ENCODE measurements at regions not wholly inside any gene's neighbourhood (a gene's known extent, or its start where the extent isn't known, plus 50 kb on each side); places are given as distances from the start of the nearest gene placed in this dataset.

- ChIA-PET CTCF (no interaction called here), POLR2A (no interaction called here)
- no peak overlapping the region for H3K27ac ChIP-seq (ENCODE audit: low read length)
- no TSS peak for BruUV-seq (replicated peaks)
- H3K4me3 ChIP-seq (ENCODE audit: low read depth in 2 of 2, low read length in 2 of 2): no peak overlapping the region
- H3K4me1 ChIP-seq (ENCODE audit: control insufficient read depth, insufficient read depth, low read length): no peaks in the 10 kb centered on the region
- in situ Hi-C loops (cut with HindIII; ENCODE audit: low pct_unique_long_range_greater_than_20kb, low sequenced_read_pairs) (no loop called here), intact Hi-C loops (cut with micrococcal nuclease; ENCODE audit: unreplicated experiment) (no loop called here)
- TF ChIP-seq POLR2AphosphoS5 (IDR thresholded peaks at IDR 0.05; ENCODE audit: low read depth, low read length) (no peak), SIN3A (IDR thresholded peaks at IDR 0.05; ENCODE audit: borderline replicate concordance, insufficient read depth, low read depth, low read length) (no peak), CTCF (IDR thresholded peaks at IDR 0.05) (no peak), TCF7L2 (IDR thresholded peaks at IDR 0.05; ENCODE audit: low read depth, low read length) (no peak), REST (IDR thresholded peaks at IDR 0.05; ENCODE audit: insufficient read depth in 1 of 2, low read depth in 2 of 2, low read length in 1 of 2) (no peak)
- no peaks in the 10 kb centered on the region for H3K36me3 ChIP-seq (ENCODE audit: control insufficient read depth, insufficient read depth, low read length)
- no peaks in the 10 kb centered on the region for H3K9me3 ChIP-seq (ENCODE audit: control insufficient read depth, insufficient read depth, low read depth, low read length)
- ATAC-seq (no peak), DNase-seq (ENCODE audit: low read depth, low spot score) (no peak)
- no peaks in the 10 kb centered on the region for H3K27me3 ChIP-seq (ENCODE audit: control insufficient read depth, insufficient read depth, low read length)
These were observed 809.6 kb downstream of the CDH11 start for GRCh38 chr16:64312292-64312691.

GRCh38 chr16:64311241-64311640 lies 810.6 kb downstream of the CDH11 start:
- H3K36me3 ChIP-seq (ENCODE audit: control insufficient read depth, insufficient read depth, low read length): no peaks in the 10 kb centered on the region
- no peak overlapping the region for H3K4me3 ChIP-seq (ENCODE audit: low read depth in 2 of 2, low read length in 2 of 2)
- H3K27me3 ChIP-seq (ENCODE audit: control insufficient read depth, insufficient read depth, low read length): no peaks in the 10 kb centered on the region
- in situ Hi-C loops (cut with HindIII; ENCODE audit: low pct_unique_long_range_greater_than_20kb, low sequenced_read_pairs) (no loop called here), intact Hi-C loops (cut with micrococcal nuclease; ENCODE audit: unreplicated experiment) (no loop called here)
- H3K9me3 ChIP-seq (ENCODE audit: control insufficient read depth, insufficient read depth, low read depth, low read length): no peaks in the 10 kb centered on the region
- no TSS peak for BruUV-seq (replicated peaks)
- DNase-seq (ENCODE audit: low read depth, low spot score): no peak
- ChIA-PET POLR2A (no interaction called here), CTCF (no interaction called here)
- H3K4me1 ChIP-seq (ENCODE audit: control insufficient read depth, insufficient read depth, low read length): no peaks in the 10 kb centered on the region
- H3K27ac ChIP-seq (ENCODE audit: low read length): no peak overlapping the region
- ATAC-seq: no peak
- TF ChIP-seq SIN3A (IDR thresholded peaks at IDR 0.05; ENCODE audit: borderline replicate concordance, insufficient read depth, low read depth, low read length) (no peak), POLR2AphosphoS5 (IDR thresholded peaks at IDR 0.05; ENCODE audit: low read depth, low read length) (no peak), REST (IDR thresholded peaks at IDR 0.05; ENCODE audit: insufficient read depth in 1 of 2, low read depth in 2 of 2, low read length in 1 of 2) (no peak), TCF7L2 (IDR thresholded peaks at IDR 0.05; ENCODE audit: low read depth, low read length) (no peak), CTCF (IDR thresholded peaks at IDR 0.05) (no peak)
